Psoas muscle (tissue), 7 donors: ENCODE measurements at regions not wholly inside any gene's neighbourhood (a gene's known extent, or its start where the extent isn't known, plus 50 kb on each side); places are given as distances from the start of the nearest gene placed in this dataset.

Experiments used
- ATAC-seq, 4 donors: fragments of 200-7000 bp; cut with Tn5 transposase; one replicate each; pipeline ENCODE4 v1.9.1; 2020; ENCODE audit warnings: moderate library complexity in 3 of 4, mild to moderate bottlenecking in 2 of 4
- DNase-seq, 2 donors: peaks; one replicate each; pipeline ENCODE4 v3.0.0-alpha.2; 2020
- H3K27ac ChIP-seq: fragments of 200-600 bp; one replicate; pipeline ENCODE4 v1.8.0; 2022
- H3K27me3 ChIP-seq, 3 donors: fragments of 200-600 bp in 1 of 3; one replicate each; pipeline versions ENCODE4 v1.6.1 to v1.8.0; 2013 to 2022; ENCODE audit warnings: low read length in 2 of 3, mild to moderate bottlenecking in 2 of 3, moderate library complexity in 1 of 3; ENCODE audit not compliant: insufficient read depth in 3 of 3
- H3K36me3 ChIP-seq, 2 donors: fragments of 200-600 bp in 1 of 2; one replicate each; pipeline versions ENCODE4 v1.6.1 to v1.8.0; 2013 to 2022; ENCODE audit warnings: low read depth in 1 of 2, mild to moderate bottlenecking in 1 of 2, moderate library complexity in 1 of 2; ENCODE audit not compliant: insufficient read depth in 1 of 2
- H3K4me1 ChIP-seq: fragments of 200-600 bp; one replicate; pipeline ENCODE4 v1.8.0; 2022
- H3K4me3 ChIP-seq: fragments of 200-600 bp; one replicate; pipeline ENCODE4 v1.8.0; 2022; ENCODE audit warnings: mild to moderate bottlenecking
- H3K9me3 ChIP-seq: fragments of 200-600 bp; one replicate; pipeline ENCODE4 v1.8.0; 2022
- WGBS, 3 donors: extraction: QIAGEN DNeasy Blood & Tissue Kit; methylation state at CpG; one replicate each; pipeline versions ENCODE4 v1.1.6 to v1.1.7; 2013; 5-methylcytosine and 5-hydroxymethylcytosine counted together
- intact Hi-C, 2 donors: fragments of 100-400 bp; cut with DNase I; formaldehyde crosslinking; loops; one replicate each; pipeline versions ENCODE4 v1.11.0 to v1.14.2; 2022
- TF ChIP-seq, protein P1 (sequence below): fragments of 200-600 bp; IDR thresholded peaks from one replicate; pipeline ENCODE4 v1.8.0; 2022; ENCODE audit warnings: antibody characterized with exemption
- donor health status: healthy with polysubstance abuse.
- donor health status: DM: no; HTN: no; CAD: no; lungs with moderate emphysema.
- donor health status: Bipolar disorder and iron deficiency.
- donor health status: healthy.
- donor health status: DM: yes; HTN: yes; CAD: no.
- donor health status: DM: no; HTN: no; CAD: no.
- donor health status: DM: yes; HTN: yes; CAD: no.

GRCh38 chr2:43034921-43035320, 191.5 kb downstream of the ZFP36L2 start:
- Histone ChIP-seq H3K9me3 (no peaks in the 10 kb centered on the region), H3K36me3 (no peaks in the 10 kb centered on the region), H3K4me1 (peaks cover 4% of the 10 kb centered on the region), H3K27ac (no peak overlapping the region), H3K4me3 (no peak overlapping the region), H3K27me3 (no peaks in the 10 kb centered on the region)
- 93 to 97% (median 95%) methylated on average over 7 of the region's 7 CpGs for WGBS, 3 donors
- TF ChIP-seq, protein P1, sequence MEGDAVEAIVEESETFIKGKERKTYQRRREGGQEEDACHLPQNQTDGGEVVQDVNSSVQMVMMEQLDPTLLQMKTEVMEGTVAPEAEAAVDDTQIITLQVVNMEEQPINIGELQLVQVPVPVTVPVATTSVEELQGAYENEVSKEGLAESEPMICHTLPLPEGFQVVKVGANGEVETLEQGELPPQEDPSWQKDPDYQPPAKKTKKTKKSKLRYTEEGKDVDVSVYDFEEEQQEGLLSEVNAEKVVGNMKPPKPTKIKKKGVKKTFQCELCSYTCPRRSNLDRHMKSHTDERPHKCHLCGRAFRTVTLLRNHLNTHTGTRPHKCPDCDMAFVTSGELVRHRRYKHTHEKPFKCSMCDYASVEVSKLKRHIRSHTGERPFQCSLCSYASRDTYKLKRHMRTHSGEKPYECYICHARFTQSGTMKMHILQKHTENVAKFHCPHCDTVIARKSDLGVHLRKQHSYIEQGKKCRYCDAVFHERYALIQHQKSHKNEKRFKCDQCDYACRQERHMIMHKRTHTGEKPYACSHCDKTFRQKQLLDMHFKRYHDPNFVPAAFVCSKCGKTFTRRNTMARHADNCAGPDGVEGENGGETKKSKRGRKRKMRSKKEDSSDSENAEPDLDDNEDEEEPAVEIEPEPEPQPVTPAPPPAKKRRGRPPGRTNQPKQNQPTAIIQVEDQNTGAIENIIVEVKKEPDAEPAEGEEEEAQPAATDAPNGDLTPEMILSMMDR, result no peak
- DNase-seq (no peak), ATAC-seq (no peak)
- intact Hi-C loops, result no loop called here

GRCh38 chr2:43034242-43034619, 192.2 kb downstream of the ZFP36L2 start:
- Histone ChIP-seq H3K4me3 (no peak overlapping the region), H3K4me1 (peaks cover 4% of the 10 kb centered on the region), H3K27ac (no peak overlapping the region), H3K9me3 (no peaks in the 10 kb centered on the region), H3K27me3 (no peaks in the 10 kb centered on the region), H3K36me3 (no peaks in the 10 kb centered on the region)
- 92 to 93% (median 93%) methylated on average over 2 of the region's 2 CpGs for WGBS, 3 donors
- TF ChIP-seq, protein P1, result no peak
- intact Hi-C loops, result no loop called here
- DNase-seq (no peak), ATAC-seq (no peak)

GRCh38 chr2:43033466-43034241, 192.8 kb downstream of the ZFP36L2 start:
- WGBS, 3 donors, result 81 to 89% (median 86%) methylated on average over 13 of the region's 13 CpGs
- peaks cover 4% of the 10 kb centered on the region for H3K4me1 ChIP-seq
- intact Hi-C loops, result no loop called here

GRCh38 chr2:43033016-43033270, 193.5 kb downstream of the ZFP36L2 start:
- DNase-seq (no peak), ATAC-seq (peak in 1 of 4 donors; percentile 34)
- WGBS, 3 donors, result 63 to 67% (median 64%) methylated on average over 7 of the region's 7 CpGs
- no peaks in the 10 kb centered on the region for H3K36me3 ChIP-seq
- TF ChIP-seq, protein P1, result no peak
- intact Hi-C loops, result no loop called here
- no peaks in the 10 kb centered on the region for H3K9me3 ChIP-seq
- H3K4me3 ChIP-seq, result no peak overlapping the region
- H3K27ac ChIP-seq, result peak overlapping the region; percentile 30
- no peaks in the 10 kb centered on the region for H3K27me3 ChIP-seq
- peaks cover 4% of the 10 kb centered on the region for H3K4me1 ChIP-seq

More at GRCh38 chr2:43033466-43034241, 192.8 kb downstream of the ZFP36L2 start:
- peak in 1 of 2 donors; percentile 39 for DNase-seq
- ATAC-seq, result no peak
- H3K36me3 ChIP-seq, result no peaks in the 10 kb centered on the region
- no peaks in the 10 kb centered on the region for H3K27me3 ChIP-seq
- TF ChIP-seq, protein P1, result no peak
- H3K27ac ChIP-seq, result no peak overlapping the region
- no peaks in the 10 kb centered on the region for H3K9me3 ChIP-seq
- H3K4me3 ChIP-seq, result no peak overlapping the region
